GM19240 (cell line): ENCODE measurements at regions not wholly inside any gene's neighbourhood (a gene's known extent, or its start where the extent isn't known, plus 50 kb on each side); places are given as distances from the start of the nearest gene placed in this dataset.
"Not testable (repeated sequence)": the region's sequence is repeated elsewhere in the genome, so short reads cannot be mapped to it uniquely, and the experiment has no call there.

Experiments
- DNase-seq: peaks from one replicate; pipeline ENCODE4 v3.0.0; 2011; ENCODE audit warnings: low spot score; ENCODE audit not compliant: insufficient read length

- DNase-seq: no peak
These were observed 56.2 kb downstream of the TAF11L14 start for GRCh38 chr5:17690473-17690872.

DNA sequence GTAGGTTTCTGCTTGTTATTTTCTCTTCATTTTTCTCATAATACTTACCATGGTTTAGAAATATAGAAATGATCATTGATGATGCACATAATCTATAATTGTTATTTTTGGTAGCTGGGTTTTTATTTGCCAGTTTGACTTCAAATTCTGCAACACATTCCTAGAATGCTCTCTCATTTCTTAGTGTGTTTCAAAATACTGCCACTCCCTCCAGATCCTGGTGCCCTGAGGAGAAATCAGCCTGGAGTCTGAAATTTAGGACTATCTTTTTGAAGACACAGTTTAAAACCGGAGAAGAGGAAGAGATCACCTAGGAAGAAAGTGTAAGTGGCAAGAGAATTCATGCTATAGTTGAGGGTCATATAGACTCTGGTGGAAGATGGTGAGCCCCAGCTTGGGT lies 57.5 kb downstream of the TAF11L14 start:
- DNase-seq: no peak

GRCh38 chr5:17694371-17694770 lies 60.1 kb downstream of the TAF11L14 start:
- no peak for DNase-seq

GRCh38 chr5:17694914-17695313 lies 60.7 kb downstream of the TAF11L14 start:
- DNase-seq: no peak

DNA sequence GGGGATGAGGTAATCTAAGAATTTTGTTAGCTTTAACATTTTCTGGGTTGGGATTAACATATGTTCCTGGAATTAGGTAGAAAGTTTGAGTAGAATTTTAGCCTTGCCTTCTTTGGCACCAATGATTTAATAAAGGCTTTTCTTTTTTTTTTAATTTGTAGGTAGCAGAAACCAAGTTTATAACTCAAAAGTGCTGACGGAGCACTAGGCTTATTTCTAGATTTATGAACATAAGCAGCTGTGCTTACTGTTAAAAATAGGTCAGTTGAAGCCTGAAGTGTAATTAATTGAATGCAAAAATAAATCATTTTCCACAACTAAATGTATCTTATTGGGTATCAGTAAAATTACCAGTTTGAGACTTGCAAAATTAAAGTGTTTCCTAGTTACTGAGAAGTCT lies 62.4 kb downstream of the TAF11L14 start:
- DNase-seq: no peak

GRCh38 chr5:17697671-17698070 lies 63.4 kb downstream of the TAF11L14 start:
- DNase-seq: no peak

DNA sequence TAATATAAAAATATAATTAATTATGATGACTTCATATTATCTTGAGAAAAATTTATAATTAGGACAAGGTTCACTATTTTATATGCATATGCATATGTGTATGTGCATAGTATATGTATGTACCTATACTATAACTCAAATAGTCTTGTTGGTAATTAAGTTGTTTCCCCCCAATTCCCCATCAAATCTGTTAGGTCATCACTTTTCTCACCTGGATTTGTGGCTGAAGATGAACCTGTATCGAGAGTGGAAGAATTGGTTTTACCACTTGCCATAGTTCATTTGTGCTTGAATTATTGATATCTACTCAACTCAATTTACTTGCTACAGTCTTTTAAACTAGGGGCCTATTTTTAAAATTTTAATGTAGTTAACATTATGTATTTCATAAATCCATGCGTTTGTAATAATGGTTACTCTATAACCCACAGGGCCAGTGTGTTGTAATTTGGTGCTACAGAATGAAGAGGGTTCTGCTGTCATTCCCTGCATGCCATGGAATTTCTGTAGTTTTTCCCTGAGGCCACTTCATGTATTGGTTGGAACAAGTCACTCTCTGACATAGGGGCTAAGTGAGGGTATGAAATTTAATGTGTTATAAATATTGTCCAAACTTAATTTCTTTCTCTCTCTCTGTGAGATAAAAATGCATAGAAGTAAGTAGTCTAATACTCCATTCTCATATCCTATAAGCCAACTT lies 74.9 kb downstream of the TAF11L14 start:
- no peak for DNase-seq

GRCh38 chr5:17713301-17713700 lies 79.0 kb downstream of the TAF11L14 start:
- DNase-seq: no peak

- DNase-seq: no peak
These were observed 79.9 kb downstream of the TAF11L14 start for GRCh38 chr5:17714186-17714585.

- DNase-seq: no peak
These were observed 85.3 kb downstream of the TAF11L14 start for GRCh38 chr5:17719592-17719991.

DNA sequence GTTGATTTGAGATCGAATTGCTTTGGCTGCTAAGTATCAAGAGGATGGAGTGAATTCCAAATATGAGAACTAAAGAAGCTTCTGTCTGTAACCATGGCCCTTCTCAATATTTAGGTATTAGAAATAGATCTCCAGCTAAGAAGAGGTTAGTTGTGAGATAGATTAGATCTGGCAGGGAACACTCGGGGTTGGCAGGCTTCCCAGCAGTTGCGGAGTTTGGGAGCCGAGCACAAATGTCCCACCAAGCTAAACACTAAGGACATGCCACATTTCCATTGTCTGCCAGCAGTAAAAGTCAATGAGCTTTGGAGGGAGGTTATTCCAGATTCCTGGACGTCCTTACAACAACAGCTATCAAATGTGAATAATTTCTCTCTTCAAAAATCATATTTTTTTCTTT lies 85.8 kb downstream of the TAF11L14 start:
- DNase-seq: no peak

DNA sequence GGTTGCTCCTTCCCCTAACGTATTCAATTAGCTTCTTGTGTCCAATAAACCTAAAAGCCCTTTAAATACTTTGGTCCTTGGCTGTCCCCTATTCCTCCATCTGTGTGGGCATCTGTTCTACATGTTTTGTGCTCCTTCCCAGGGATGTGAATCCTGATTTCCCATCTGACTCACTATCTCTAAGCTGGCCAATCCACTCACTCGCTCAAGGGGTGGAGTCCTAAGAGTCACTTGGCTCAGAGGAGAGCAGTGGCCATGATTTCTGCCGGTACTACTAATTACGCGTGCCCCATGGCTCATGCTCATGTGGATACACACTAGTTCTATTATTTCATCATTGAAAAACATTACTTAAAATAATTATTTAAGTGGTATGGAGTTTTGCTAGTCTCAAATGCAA lies 89.6 kb downstream of the TAF11L14 start:
- DNase-seq: no peak

DNA sequence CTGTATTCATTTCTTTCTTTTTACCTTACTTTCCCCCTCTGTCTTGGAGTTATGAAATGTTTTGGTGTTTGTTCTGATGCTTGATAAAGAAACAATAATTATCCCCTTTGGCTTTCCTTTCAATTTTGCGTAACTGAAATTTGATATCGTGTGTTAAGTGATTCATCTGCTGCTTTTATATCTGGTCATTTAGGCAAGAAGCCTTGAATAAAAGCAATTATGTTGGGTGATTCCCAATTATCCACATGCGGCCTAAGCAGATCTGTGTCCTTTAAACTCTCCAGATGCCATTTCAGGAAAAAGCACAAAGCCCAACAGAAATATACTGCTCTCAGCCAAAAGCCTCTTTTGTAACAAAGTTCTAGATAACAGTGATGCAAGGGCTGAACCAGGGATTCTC lies 92.8 kb downstream of the TAF11L14 start:
- no peak for DNase-seq

DNA sequence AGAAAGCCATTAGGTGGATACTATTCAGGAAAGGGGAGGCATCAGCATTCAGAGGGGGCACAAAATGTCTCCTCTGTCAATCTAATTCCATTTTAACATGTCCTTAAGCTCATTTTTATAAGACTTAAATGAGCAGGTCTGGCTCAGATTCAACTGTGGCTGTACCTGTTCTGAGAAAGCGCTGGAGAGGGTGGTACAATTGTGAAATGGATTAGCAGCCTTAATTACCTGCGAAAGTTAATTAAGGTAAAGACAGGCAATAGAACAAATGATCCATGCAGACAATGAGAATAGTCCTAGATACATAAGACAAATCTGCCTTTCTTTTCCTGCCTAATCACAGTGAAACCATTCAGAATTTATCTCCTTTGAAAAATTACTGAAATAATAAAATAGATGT lies 96.2 kb downstream of the TAF11L14 start:
- no peak for DNase-seq

DNA sequence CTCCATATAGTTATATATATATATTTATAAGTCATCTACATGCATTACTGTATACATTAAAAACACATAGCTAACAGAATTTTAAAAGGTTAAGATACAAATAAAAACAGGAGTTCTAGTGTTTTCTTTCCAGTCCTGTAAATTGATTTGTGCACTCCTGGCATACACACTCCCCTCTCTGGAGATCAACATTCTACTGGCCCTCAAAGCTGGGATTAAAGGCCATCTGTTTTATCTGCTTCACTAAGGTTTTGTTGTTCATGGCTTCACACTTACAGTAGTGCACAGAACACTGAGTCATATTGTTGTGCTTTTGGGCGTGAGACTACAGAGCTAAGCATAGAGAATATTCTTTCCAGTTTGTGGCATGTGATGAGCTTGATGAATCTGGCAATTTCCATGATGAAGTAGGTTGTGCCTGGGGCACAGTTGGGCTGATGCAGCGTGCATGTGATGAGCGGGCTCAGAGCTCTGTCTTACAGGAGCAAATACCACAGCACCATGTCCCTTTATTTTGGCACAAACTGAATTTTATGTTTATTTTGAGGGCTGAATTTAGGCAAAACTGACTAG lies 98.2 kb downstream of the TAF11L14 start:
- no peak for DNase-seq

DNA sequence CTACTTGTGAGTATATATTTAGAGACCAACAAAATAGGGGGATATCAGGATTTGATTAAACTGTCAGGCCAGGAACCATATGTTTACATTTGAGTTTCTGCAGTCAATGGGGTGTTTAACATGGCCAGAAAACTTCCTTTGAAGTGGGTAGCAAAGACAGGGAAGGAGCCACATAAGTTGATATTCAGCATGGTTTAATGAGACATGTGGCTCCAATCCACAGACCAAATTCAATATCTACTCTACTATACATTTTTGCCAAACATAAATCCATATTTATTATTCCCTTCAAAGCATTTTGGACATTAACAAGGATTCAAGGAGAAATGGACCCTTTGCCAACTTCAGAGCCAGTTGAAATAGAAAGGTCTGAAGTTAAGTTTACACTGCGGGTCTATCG lies 99.8 kb downstream of the TAF11L14 start:
- no peak for DNase-seq

GRCh38 chr5:17735761-17736160 lies 101.5 kb downstream of the TAF11L14 start:
- no peak for DNase-seq

DNA sequence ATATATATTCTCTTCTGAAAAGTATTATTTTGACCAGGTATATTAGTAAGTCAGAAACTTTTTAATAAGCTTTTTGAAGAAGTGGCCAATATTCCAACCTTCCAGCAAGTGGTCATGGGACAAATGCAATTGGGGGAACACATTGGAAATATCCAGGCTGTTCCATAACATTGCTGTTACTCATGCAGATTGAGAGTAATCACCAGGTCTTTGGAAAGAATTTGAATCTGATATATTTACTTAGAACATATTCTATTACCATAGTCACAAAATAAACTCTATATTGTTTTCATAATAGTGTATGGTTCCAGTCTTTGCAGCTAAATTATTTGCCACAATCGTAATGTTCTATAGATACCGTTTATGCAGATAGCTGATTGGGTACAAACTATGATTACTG lies 102.8 kb downstream of the TAF11L14 start:
- no peak for DNase-seq

DNA sequence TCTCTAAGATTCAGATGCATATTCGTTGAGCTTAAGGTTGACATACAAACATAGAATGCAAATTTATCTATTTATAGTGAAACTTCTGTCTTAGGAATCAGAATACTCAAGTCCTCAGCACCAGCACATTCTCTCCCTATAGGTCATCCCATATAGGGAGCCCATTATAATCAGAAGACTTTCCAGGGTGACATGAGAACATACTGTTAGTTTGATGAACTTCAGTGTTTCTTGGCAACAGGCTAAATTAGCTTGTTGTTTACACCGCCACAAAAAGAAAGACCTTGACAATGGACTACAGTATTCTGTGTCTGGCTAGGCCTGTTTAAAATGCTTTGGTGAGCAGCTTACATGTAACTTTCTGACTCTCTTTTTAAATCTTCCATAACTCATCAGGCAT lies 104.2 kb downstream of the TAF11L14 start:
- DNase-seq: no peak

DNA sequence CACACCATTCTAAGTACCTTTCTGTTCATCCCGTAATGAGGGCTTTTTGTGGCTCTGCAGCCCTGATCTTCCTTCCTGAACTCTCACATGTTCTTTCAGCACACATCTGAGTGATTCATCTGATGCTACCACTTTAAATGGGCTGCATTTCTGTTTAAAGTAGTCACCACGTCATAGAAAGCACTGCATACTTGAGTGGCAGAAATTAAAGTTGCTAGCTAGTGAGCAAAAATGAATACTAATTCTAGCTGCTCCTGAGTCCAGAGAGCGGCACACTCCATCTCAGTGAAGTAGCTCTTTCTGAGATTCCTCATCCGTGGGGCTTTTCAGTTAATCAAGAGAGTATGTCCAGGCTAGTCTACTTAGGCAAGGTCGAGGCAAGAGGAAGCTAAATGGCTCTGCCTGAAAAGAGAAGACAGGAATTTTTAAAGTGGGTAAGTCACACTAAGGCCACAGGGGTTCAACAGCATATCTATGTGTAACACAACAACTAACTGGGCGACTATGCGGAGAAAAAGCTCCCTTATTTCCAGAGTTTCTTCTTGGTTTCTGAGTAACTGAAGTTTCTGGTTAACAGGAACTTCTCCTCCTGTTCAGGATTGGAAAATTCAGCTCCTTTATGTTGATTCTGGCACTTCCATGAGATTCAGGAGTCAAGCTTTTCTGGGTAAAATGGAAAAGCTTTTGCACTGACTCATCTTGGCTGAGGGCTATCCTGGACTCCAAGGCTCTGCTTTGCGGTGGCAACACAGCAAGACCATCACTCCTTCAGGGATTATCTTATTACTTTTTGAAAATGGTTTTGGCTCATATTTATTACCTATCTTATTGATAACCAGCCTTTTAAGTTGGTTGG lies 109.5 kb downstream of the TAF11L14 start:
- DNase-seq: no peak

GRCh38 chr5:17748201-17748600 lies 113.9 kb downstream of the TAF11L14 start:
- DNase-seq: no peak

GRCh38 chr5:17748941-17749340 lies 114.7 kb downstream of the TAF11L14 start:
- DNase-seq: no peak

GRCh38 chr5:17755406-17755805 lies 121.1 kb downstream of the TAF11L14 start:
- not testable (repeated sequence) for DNase-seq
